DOHH2 (cell line): ENCODE measurements at regions not wholly inside any gene's neighbourhood (a gene's known extent, or its start where the extent isn't known, plus 50 kb on each side); places are given as distances from the start of the nearest gene placed in this dataset.

ENCODE experiments used
- H3F3A ChIP-seq: fragments of 200-600 bp; sonication (generic), shearing (Covaris generic); 2 replicates; pipeline ENCODE4 v1.6.0; 2016; ENCODE audit warnings: antibody characterized with exemption, mild to moderate bottlenecking; ENCODE audit not compliant: control insufficient read depth, insufficient read depth
- H3K27ac ChIP-seq: fragments of 200-600 bp; sonication (generic); 2 replicates; pipeline ENCODE4 v1.5.1; 2014; ENCODE audit warnings: low read depth, mild to moderate bottlenecking, low read length, moderate library complexity
- H3K27me3 ChIP-seq: fragments of 200-600 bp; sonication (generic); 2 replicates; pipeline ENCODE4 v1.6.1; 2014; ENCODE audit warnings: mild to moderate bottlenecking, low read length, mixed read lengths; ENCODE audit not compliant: control insufficient read depth
- H3K36me3 ChIP-seq: fragments of 200-600 bp; sonication (generic); 2 replicates; pipeline ENCODE4 v1.6.1; 2014; ENCODE audit warnings: mild to moderate bottlenecking, low read length, moderate library complexity, mixed read lengths; ENCODE audit not compliant: control insufficient read depth
- H3K4me1 ChIP-seq: fragments of 200-600 bp; sonication (generic); 2 replicates; pipeline ENCODE4 v1.6.1; 2014; ENCODE audit warnings: mild to moderate bottlenecking, low read length, mixed read lengths; ENCODE audit not compliant: control insufficient read depth
- H3K4me2 ChIP-seq: fragments of 200-600 bp; sonication (generic); 2 replicates; pipeline ENCODE4 v1.6.0; 2014; ENCODE audit warnings: mild to moderate bottlenecking, low read length, moderate library complexity
- H3K4me3 ChIP-seq: fragments of 200-600 bp; sonication (generic); 2 replicates; pipeline ENCODE4 v1.5.1; 2014; ENCODE audit warnings: mild to moderate bottlenecking, low read length, mixed read lengths
- H3K79me2 ChIP-seq: fragments of 200-600 bp; sonication (generic); 2 replicates; pipeline ENCODE4 v1.6.1; 2014; ENCODE audit warnings: mild to moderate bottlenecking, low read length, mixed read lengths; ENCODE audit not compliant: control insufficient read depth
- H3K9me2 ChIP-seq: fragments of 200-600 bp; sonication (generic); replicated peaks from 2 replicates; pipeline ENCODE4 v1.6.1; 2014; ENCODE audit warnings: mild to moderate bottlenecking, low read length, mixed read lengths; ENCODE audit not compliant: control insufficient read depth
- H3K9me3 ChIP-seq: fragments of 200-600 bp; sonication (generic); 2 replicates; pipeline ENCODE4 v1.6.1; 2014; ENCODE audit warnings: antibody characterized with exemption, low read length, mixed read lengths; ENCODE audit not compliant: control insufficient read depth, insufficient read depth
- H4K20me1 ChIP-seq: fragments of 200-600 bp; sonication (generic); 2 replicates; pipeline ENCODE4 v1.6.0; 2014; ENCODE audit warnings: low read depth, mild to moderate bottlenecking, antibody characterized with exemption, low read length, moderate library complexity; ENCODE audit not compliant: control insufficient read depth, insufficient read depth
- CTCF ChIP-seq: fragments of 200-600 bp; sonication (generic); IDR thresholded peaks from one replicate; pipeline ENCODE4 v1.5.1; 2014; ENCODE audit warnings: antibody characterized with exemption, mild to moderate bottlenecking, low read depth, low read length; ENCODE audit not compliant: poor library complexity, severe bottlenecking
- EZH2phosphoT487 ChIP-seq: fragments of 200-600 bp; sonication (generic); IDR thresholded peaks from 2 replicates; pipeline ENCODE4 v1.6.1; 2017; ENCODE audit warnings: borderline replicate concordance, mild to moderate bottlenecking, antibody characterized with exemption, low read length, moderate library complexity, mixed read lengths

- Histone ChIP-seq H3K36me3 (no peaks in the 10 kb centered on the region), H3K9me3 (no peaks in the 10 kb centered on the region; the same call in 1 of the 2 replicates), H3K27me3 (no peaks in the 10 kb centered on the region), H3K4me2 (no peak overlapping the region), H3K4me3 (no peak overlapping the region), H4K20me1 (no peaks in the 10 kb centered on the region), H3K27ac (no peak overlapping the region), H3F3A (no peaks in the 10 kb centered on the region), H3K4me1 (peaks cover 5% of the 10 kb centered on the region; the same call in 1 of the 2 replicates), H3K9me2 (no peaks in the 10 kb centered on the region), H3K79me2 (no peaks in the 10 kb centered on the region)
- no peak for TF ChIP-seq CTCF
- no peak for TF ChIP-seq EZH2phosphoT487
Measured at GRCh38 chr4:187103351-187103750, 379.7 kb upstream of the FAT1 start.

- TF ChIP-seq EZH2phosphoT487: no peak
- no peak for TF ChIP-seq CTCF
- Histone ChIP-seq H4K20me1 (no peaks in the 10 kb centered on the region), H3K4me1 (no peaks in the 10 kb centered on the region), H3K4me3 (no peak overlapping the region), H3K27ac (no peak overlapping the region), H3K79me2 (no peaks in the 10 kb centered on the region), H3K36me3 (no peaks in the 10 kb centered on the region), H3F3A (no peaks in the 10 kb centered on the region), H3K4me2 (no peak overlapping the region), H3K9me2 (no peaks in the 10 kb centered on the region), H3K27me3 (no peaks in the 10 kb centered on the region), H3K9me3 (no peaks in the 10 kb centered on the region; the same call in 1 of the 2 replicates)
Measured at GRCh38 chr4:187108845-187109244, 385.2 kb upstream of the FAT1 start.

GRCh38 chr4:187109636-187110035 lies 386.0 kb upstream of the FAT1 start:
- no peak overlapping the region for H3K4me2 ChIP-seq
- no peaks in the 10 kb centered on the region for H3K36me3 ChIP-seq
- no peaks in the 10 kb centered on the region; the same call in 1 of the 2 replicates for H3K9me3 ChIP-seq
- H4K20me1 ChIP-seq: no peaks in the 10 kb centered on the region
- H3K79me2 ChIP-seq: no peaks in the 10 kb centered on the region
- H3K9me2 ChIP-seq: no peaks in the 10 kb centered on the region
- H3K27ac ChIP-seq: no peak overlapping the region
- TF ChIP-seq EZH2phosphoT487 (no peak), CTCF (no peak)
- H3K4me3 ChIP-seq: no peak overlapping the region
- no peaks in the 10 kb centered on the region for H3K4me1 ChIP-seq
- H3K27me3 ChIP-seq: no peaks in the 10 kb centered on the region
- H3F3A ChIP-seq: no peaks in the 10 kb centered on the region

- Histone ChIP-seq H4K20me1 (no peaks in the 10 kb centered on the region), H3K4me3 (no peak overlapping the region), H3K27me3 (no peaks in the 10 kb centered on the region), H3K9me2 (no peaks in the 10 kb centered on the region), H3K9me3 (no peaks in the 10 kb centered on the region; the same call in 1 of the 2 replicates), H3K4me2 (no peak overlapping the region), H3K4me1 (no peaks in the 10 kb centered on the region), H3K27ac (no peak overlapping the region), H3K36me3 (no peaks in the 10 kb centered on the region), H3K79me2 (no peaks in the 10 kb centered on the region), H3F3A (no peaks in the 10 kb centered on the region)
- TF ChIP-seq CTCF (no peak), EZH2phosphoT487 (no peak)
Measured at GRCh38 chr4:187118166-187118565, 394.5 kb upstream of the FAT1 start.
